ENCODE measurements at regions not wholly inside any gene's neighbourhood (a gene's known extent, or its start where the extent isn't known, plus 50 kb on each side); places are given as distances from the start of the nearest gene placed in this dataset.

GRCh38 chr19:31491242-31491641, 142.0 kb upstream of the TSHZ3 start:
- H4K20me1 ChIP-seq (ENCODE audit: insufficient read depth), result no peaks in the 10 kb centered on the region
- DNase-seq, result no peak
- no peaks in the 10 kb centered on the region for H3F3A ChIP-seq (replicated peaks; ENCODE audit: insufficient read depth)
- no peaks in the 10 kb centered on the region for H3K36me3 ChIP-seq (replicated peaks in 1 of 2; ENCODE audit: control insufficient read depth in 1 of 2, insufficient read depth in 2 of 2, low read length in 1 of 2)
- H3K79me2 ChIP-seq (ENCODE audit: insufficient read depth), result no peaks in the 10 kb centered on the region
- no peak overlapping the region; a peak in 1 of 4 replicates for H3K4me3 ChIP-seq (ENCODE audit: low read depth in 2 of 2, low read length in 1 of 2)
- no peaks in the 10 kb centered on the region for H3K4me1 ChIP-seq (ENCODE audit: control insufficient read depth in 1 of 2, insufficient read depth in 2 of 2, low read depth in 1 of 2, low read length in 1 of 2)
- POLR2A ChIA-PET, result no interaction called here
- CTCF ChIA-PET, result interaction anchor here (0.9 kb wide), 1 partner anchor 22 kb away, joined by 3 read pairs; no protein-coding TSS in a partner anchor
- no peaks in the 10 kb centered on the region for H3K9me2 ChIP-seq
- WGBS (ENCODE audit: low lambda C conversion rate), result 24% methylated on average over 4 of the region's 4 CpGs
- H3K27ac ChIP-seq (ENCODE audit: low read depth in 2 of 2, low read length in 1 of 2), result no peak overlapping the region
- no peaks in the 10 kb centered on the region for H3K27me3 ChIP-seq (ENCODE audit: insufficient read depth)
- no peak for TF ChIP-seq FOSL2 (IDR thresholded peaks at IDR 0.05; ENCODE audit: borderline replicate concordance, low read depth)
- no peak for TF ChIP-seq JUND (IDR thresholded peaks at IDR 0.05)
- TF ChIP-seq SIN3A (IDR thresholded peaks at IDR 0.05; ENCODE audit: borderline replicate concordance, low read depth, low read length), result no peak
- no peak for TF ChIP-seq EP300 (IDR thresholded peaks at IDR 0.05; ENCODE audit: borderline replicate concordance in 1 of 2, low read depth in 1 of 2, low read length in 1 of 2)
- TF ChIP-seq MEF2A (IDR thresholded peaks at IDR 0.05; ENCODE audit: borderline replicate concordance, low read depth), result no peak
- TF ChIP-seq USF1 (IDR thresholded peaks at IDR 0.05; ENCODE audit: borderline replicate concordance, low read depth), result no peak
- TF ChIP-seq, protein P1, sequence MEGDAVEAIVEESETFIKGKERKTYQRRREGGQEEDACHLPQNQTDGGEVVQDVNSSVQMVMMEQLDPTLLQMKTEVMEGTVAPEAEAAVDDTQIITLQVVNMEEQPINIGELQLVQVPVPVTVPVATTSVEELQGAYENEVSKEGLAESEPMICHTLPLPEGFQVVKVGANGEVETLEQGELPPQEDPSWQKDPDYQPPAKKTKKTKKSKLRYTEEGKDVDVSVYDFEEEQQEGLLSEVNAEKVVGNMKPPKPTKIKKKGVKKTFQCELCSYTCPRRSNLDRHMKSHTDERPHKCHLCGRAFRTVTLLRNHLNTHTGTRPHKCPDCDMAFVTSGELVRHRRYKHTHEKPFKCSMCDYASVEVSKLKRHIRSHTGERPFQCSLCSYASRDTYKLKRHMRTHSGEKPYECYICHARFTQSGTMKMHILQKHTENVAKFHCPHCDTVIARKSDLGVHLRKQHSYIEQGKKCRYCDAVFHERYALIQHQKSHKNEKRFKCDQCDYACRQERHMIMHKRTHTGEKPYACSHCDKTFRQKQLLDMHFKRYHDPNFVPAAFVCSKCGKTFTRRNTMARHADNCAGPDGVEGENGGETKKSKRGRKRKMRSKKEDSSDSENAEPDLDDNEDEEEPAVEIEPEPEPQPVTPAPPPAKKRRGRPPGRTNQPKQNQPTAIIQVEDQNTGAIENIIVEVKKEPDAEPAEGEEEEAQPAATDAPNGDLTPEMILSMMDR (IDR thresholded peaks at IDR 0.05), result no peak
- TF ChIP-seq RXRA (IDR thresholded peaks at IDR 0.05; ENCODE audit: borderline replicate concordance, low read depth), result no peak
- TF ChIP-seq MXI1 (IDR thresholded peaks at IDR 0.05; ENCODE audit: low read depth, low read length), result no peak
- no peak for TF ChIP-seq TAF1 (IDR thresholded peaks at IDR 0.05; ENCODE audit: borderline replicate concordance, low read depth, low read length)
- TF ChIP-seq ELF1 (IDR thresholded peaks at IDR 0.05), result no peak
- TF ChIP-seq, protein P2, sequence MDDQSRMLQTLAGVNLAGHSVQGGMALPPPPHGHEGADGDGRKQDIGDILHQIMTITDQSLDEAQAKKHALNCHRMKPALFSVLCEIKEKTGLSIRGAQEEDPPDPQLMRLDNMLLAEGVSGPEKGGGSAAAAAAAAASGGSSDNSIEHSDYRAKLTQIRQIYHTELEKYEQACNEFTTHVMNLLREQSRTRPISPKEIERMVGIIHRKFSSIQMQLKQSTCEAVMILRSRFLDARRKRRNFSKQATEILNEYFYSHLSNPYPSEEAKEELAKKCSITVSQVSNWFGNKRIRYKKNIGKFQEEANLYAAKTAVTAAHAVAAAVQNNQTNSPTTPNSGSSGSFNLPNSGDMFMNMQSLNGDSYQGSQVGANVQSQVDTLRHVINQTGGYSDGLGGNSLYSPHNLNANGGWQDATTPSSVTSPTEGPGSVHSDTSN (IDR thresholded peaks at IDR 0.05), result no peak
- TF ChIP-seq TEAD4 (IDR thresholded peaks at IDR 0.05; ENCODE audit: borderline replicate concordance, insufficient read depth), result no peak
- TF ChIP-seq POLR2AphosphoS5 (IDR thresholded peaks at IDR 0.05; ENCODE audit: low read depth, low read length), result no peak
- no peak for TF ChIP-seq ZBTB33 (IDR thresholded peaks at IDR 0.05; ENCODE audit: borderline replicate concordance, low read depth)
- no peak overlapping the region for H3K4me2 ChIP-seq
- no peaks in the 10 kb centered on the region for H3K9me3 ChIP-seq
- H2AFZ ChIP-seq (ENCODE audit: low read depth), result no peak overlapping the region
- no peak overlapping the region for H3K9ac ChIP-seq

All from SK-N-SH (cell line).